Activated B cell treated with CpG ODN at 0.5 μM for 24 hours (primary cell): ENCODE measurements at regions not wholly inside any gene's neighbourhood (a gene's known extent, or its start where the extent isn't known, plus 50 kb on each side); places are given as distances from the start of the nearest gene placed in this dataset.

Experiments used
- ATAC-seq: fragments of 200-7000 bp; cut with Tn5 transposase; one replicate; pipeline ENCODE4 v1.10.0; 2021; ENCODE audit warnings: low read depth, mild to moderate bottlenecking, moderate library complexity
- CTCF ChIA-PET: fragments of 350-600 bp; sonication (Branson Sonifier 250); formaldehyde crosslinking; loops from one replicate; lab custom pipeline; 2021; ENCODE audit warnings: antibody characterized with exemption; lab: Charles Lee
- POLR2A ChIA-PET: fragments of 350-600 bp; sonication (Branson Sonifier 250); formaldehyde crosslinking; loops from one replicate; lab custom pipeline; 2021; ENCODE audit warnings: antibody characterized with exemption; lab: Charles Lee
- DNase-seq: peaks from one replicate; pipeline ENCODE4 v3.0.0; 2022
- H3K27ac Mint-ChIP-seq: one replicate; pipeline ENCODE4 v1.8.0; 2020; ENCODE audit warnings: mixed read lengths
- H3K27me3 Mint-ChIP-seq: one replicate; pipeline ENCODE4 v1.8.0; 2021; ENCODE audit warnings: mixed read lengths
- H3K36me3 Mint-ChIP-seq: one replicate; pipeline ENCODE4 v1.8.0; 2021; ENCODE audit warnings: low read depth, mixed read lengths
- H3K4me1 Mint-ChIP-seq: one replicate; pipeline ENCODE4 v1.8.0; 2021; ENCODE audit warnings: mixed read lengths
- H3K4me3 Mint-ChIP-seq: one replicate; pipeline ENCODE4 v1.8.0; 2020; ENCODE audit warnings: mild to moderate bottlenecking, mixed read lengths
- H3K9me3 Mint-ChIP-seq: one replicate; pipeline ENCODE4 v1.8.0; 2020; ENCODE audit warnings: mixed read lengths
- CTCF ChIP-seq: fragments of 200-600 bp; IDR thresholded peaks from one replicate; pipeline ENCODE4 v1.8.0; 2022; ENCODE audit warnings: antibody characterized with exemption, mild to moderate bottlenecking
- intact Hi-C: fragments of 100-400 bp; cut with micrococcal nuclease; formaldehyde crosslinking; loops from one replicate; pipeline ENCODE4 v1.15.1; 2024

GRCh38 chr5:34550247-34550646, 105.9 kb upstream of the RAI14 start:
- ATAC-seq (no peak), DNase-seq (no peak)
- H3K27me3 Mint-ChIP-seq: peaks cover 4% of the 10 kb centered on the region
- no peak for TF ChIP-seq CTCF
- intact Hi-C loops: no loop called here
- ChIA-PET POLR2A (no interaction called here), CTCF (no interaction called here)
- H3K4me1 Mint-ChIP-seq: no peaks in the 10 kb centered on the region
- peaks cover 19% of the 10 kb centered on the region for H3K9me3 Mint-ChIP-seq
- H3K36me3 Mint-ChIP-seq: no peaks in the 10 kb centered on the region
- H3K27ac Mint-ChIP-seq: no peak overlapping the region
- no peak overlapping the region for H3K4me3 Mint-ChIP-seq

- TF ChIP-seq CTCF: no peak
- intact Hi-C loops: no loop called here
- Mint-ChIP-seq H3K4me1 (no peaks in the 10 kb centered on the region), H3K4me3 (no peak overlapping the region), H3K9me3 (peaks cover 17% of the 10 kb centered on the region), H3K27me3 (peaks cover 4% of the 10 kb centered on the region), H3K27ac (no peak overlapping the region), H3K36me3 (no peaks in the 10 kb centered on the region)
- CTCF ChIA-PET: no interaction called here
- DNase-seq: no peak
- POLR2A ChIA-PET: no interaction called here
- no peak for ATAC-seq
These were observed 105.2 kb upstream of the RAI14 start for GRCh38 chr5:34550964-34551363.

- H3K4me3 Mint-ChIP-seq: no peak overlapping the region
- intact Hi-C loops: no loop called here
- no peak overlapping the region for H3K27ac Mint-ChIP-seq
- no peaks in the 10 kb centered on the region for H3K36me3 Mint-ChIP-seq
- ChIA-PET POLR2A (no interaction called here), CTCF (no interaction called here)
- H3K4me1 Mint-ChIP-seq: no peaks in the 10 kb centered on the region
- H3K27me3 Mint-ChIP-seq: peaks cover 4% of the 10 kb centered on the region
- ATAC-seq: no peak
- no peak for TF ChIP-seq CTCF
- H3K9me3 Mint-ChIP-seq: peaks cover 10% of the 10 kb centered on the region
- no peak for DNase-seq
These were observed 104.2 kb upstream of the RAI14 start for GRCh38 chr5:34551911-34552433.

- no peaks in the 10 kb centered on the region for H3K36me3 Mint-ChIP-seq
- DNase-seq (no peak), ATAC-seq (no peak)
- POLR2A ChIA-PET: no interaction called here
- peaks cover 4% of the 10 kb centered on the region for H3K27me3 Mint-ChIP-seq
- intact Hi-C loops: no loop called here
- CTCF ChIA-PET: no interaction called here
- no peak overlapping the region for H3K4me3 Mint-ChIP-seq
- H3K9me3 Mint-ChIP-seq: peaks cover 4% of the 10 kb centered on the region
- H3K4me1 Mint-ChIP-seq: no peaks in the 10 kb centered on the region
- H3K27ac Mint-ChIP-seq: no peak overlapping the region
- no peak for TF ChIP-seq CTCF
These were observed 103.4 kb upstream of the RAI14 start for GRCh38 chr5:34552686-34553085.

- Mint-ChIP-seq H3K4me3 (no peak overlapping the region), H3K4me1 (no peaks in the 10 kb centered on the region), H3K27me3 (peaks cover 4% of the 10 kb centered on the region), H3K9me3 (no peaks in the 10 kb centered on the region), H3K27ac (no peak overlapping the region), H3K36me3 (no peaks in the 10 kb centered on the region)
- no peak for ATAC-seq
- POLR2A ChIA-PET: no interaction called here
- no peak for TF ChIP-seq CTCF
- CTCF ChIA-PET: no interaction called here
- intact Hi-C loops: no loop called here
- DNase-seq: no peak
These were observed 102.5 kb upstream of the RAI14 start for GRCh38 chr5:34553581-34553980.
